ENCODE measurements at regions not wholly inside any gene's neighbourhood (a gene's known extent, or its start where the extent isn't known, plus 50 kb on each side); places are given as distances from the start of the nearest gene placed in this dataset.

DNA sequence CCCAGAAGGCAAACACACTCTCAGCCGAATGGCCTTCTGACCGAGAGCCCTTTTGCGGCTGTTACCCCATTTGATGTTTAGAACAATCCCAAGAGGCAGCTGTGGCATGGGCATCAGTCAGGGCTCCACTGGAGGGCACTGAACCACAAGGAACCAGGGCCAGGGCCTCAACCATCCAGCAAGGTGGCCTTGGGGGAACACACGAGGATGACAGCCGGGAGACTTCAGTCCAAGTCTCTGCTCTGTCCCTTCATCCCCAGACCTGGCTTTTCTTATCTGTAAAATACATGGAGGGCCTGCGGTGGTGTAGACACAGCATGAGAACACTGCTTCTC lies 63.6 kb upstream of the INSIG1 start:
- TF ChIP-seq CTCF (IDR thresholded peaks at IDR 0.05) (no peak), POLR2A (IDR thresholded peaks at IDR 0.05) (no peak), EP300 (IDR thresholded peaks at IDR 0.05) (no peak)
